WTC11 (cell line): ENCODE measurements at regions not wholly inside any gene's neighbourhood (a gene's known extent, or its start where the extent isn't known, plus 50 kb on each side); places are given as distances from the start of the nearest gene placed in this dataset.

Source experiments
- ATAC-seq: fragments of 200-7000 bp; cut with Tn5 transposase; 2 replicates; pipeline ENCODE4 v1.10.0; 2021; ENCODE audit warnings: mild to moderate bottlenecking, moderate library complexity
- CTCF ChIA-PET: fragments of 300-600 bp; sonication (Branson Sonifier 250); formaldehyde crosslinking; loops from one replicate; lab custom pipeline; 2021; ENCODE audit warnings: antibody characterized with exemption; lab: Charles Lee
- POLR2A ChIA-PET: fragments of 350-600 bp; sonication (Branson Sonifier 250); formaldehyde crosslinking; loops from one replicate; lab custom pipeline; 2021; ENCODE audit warnings: antibody characterized with exemption; lab: Charles Lee
- DNase-seq: peaks from one replicate; pipeline ENCODE4 v3.0.0; 2021; ENCODE audit warnings: low spot score
- H3K27ac Mint-ChIP-seq: 2 replicates; pipeline ENCODE4 v1.8.0; 2021; ENCODE audit warnings: mixed read lengths
- H3K27me3 Mint-ChIP-seq: 2 replicates; pipeline ENCODE4 v1.8.0; 2021; ENCODE audit warnings: low read depth, mild to moderate bottlenecking, moderate library complexity, mixed read lengths
- H3K36me3 Mint-ChIP-seq: 2 replicates; pipeline ENCODE4 v1.8.0; 2021; ENCODE audit warnings: mixed read lengths
- H3K4me1 Mint-ChIP-seq: 2 replicates; pipeline ENCODE4 v1.8.0; 2022; ENCODE audit warnings: mixed read lengths
- H3K4me3 Mint-ChIP-seq: 2 replicates; pipeline ENCODE4 v1.8.0; 2021; ENCODE audit warnings: mild to moderate bottlenecking, moderate library complexity, mixed read lengths
- H3K9me3 Mint-ChIP-seq: 2 replicates; pipeline ENCODE4 v1.8.0; 2021; ENCODE audit warnings: mixed read lengths
- ESRRA ChIP-seq: sonication (generic); formaldehyde crosslinking; IDR thresholded peaks from 2 replicates; pipeline ENCODE4 v1.8.1; 2022; ENCODE audit warnings: mild to moderate bottlenecking, missing genetic modification reagents, borderline replicate concordance
- FOXJ3 ChIP-seq: sonication (generic); formaldehyde crosslinking; IDR thresholded peaks from 2 replicates; pipeline ENCODE4 v1.9.0; 2021; ENCODE audit warnings: missing genetic modification reagents, mild to moderate bottlenecking, borderline replicate concordance
- HMGA2 ChIP-seq: fragments of 250-450 bp; sonication (Bioruptor Pico); IDR thresholded peaks from 2 replicates; pipeline ENCODE4 v1.4.0; 2021; ENCODE audit warnings: mild to moderate bottlenecking, moderate library complexity
- MAX ChIP-seq: sonication (generic); formaldehyde crosslinking; IDR thresholded peaks from 2 replicates; pipeline ENCODE4 v1.8.0; 2022; ENCODE audit warnings: mild to moderate bottlenecking, missing genetic modification reagents
- NFATC4 ChIP-seq: fragments of 250-450 bp; sonication (Bioruptor Pico); IDR thresholded peaks from 2 replicates; pipeline ENCODE4 v1.9.0; 2021; ENCODE audit warnings: mild to moderate bottlenecking
- NR2C2 ChIP-seq: sonication (generic); formaldehyde crosslinking; IDR thresholded peaks from 2 replicates; pipeline ENCODE4 v1.8.0; 2022; ENCODE audit warnings: mild to moderate bottlenecking, missing genetic modification reagents
- PRDM15 ChIP-seq: sonication (generic); formaldehyde crosslinking; IDR thresholded peaks from 2 replicates; pipeline ENCODE4 v1.8.0; 2022; ENCODE audit warnings: missing genetic modification reagents
- SMAD3 ChIP-seq: sonication (generic); formaldehyde crosslinking; IDR thresholded peaks from 2 replicates; pipeline ENCODE4 v1.8.0; 2022; ENCODE audit warnings: missing genetic modification reagents, mild to moderate bottlenecking, borderline replicate concordance
- ZBTB43 ChIP-seq: sonication (generic); formaldehyde crosslinking; IDR thresholded peaks from 2 replicates; pipeline ENCODE4 v1.8.1; 2023; ENCODE audit warnings: mild to moderate bottlenecking, missing genetic modification reagents
- ZNF121 ChIP-seq: sonication (generic); formaldehyde crosslinking; IDR thresholded peaks from 2 replicates; pipeline ENCODE4 v1.8.0; 2023; ENCODE audit warnings: missing genetic modification reagents
- ZNF317 ChIP-seq: sonication (generic); formaldehyde crosslinking; IDR thresholded peaks from 2 replicates; pipeline ENCODE4 v1.8.1; 2023; ENCODE audit warnings: low read depth, mild to moderate bottlenecking, moderate library complexity, missing genetic modification reagents, borderline replicate concordance
- ZNF396 ChIP-seq: fragments of 250-450 bp; sonication (Bioruptor Pico); IDR thresholded peaks from 2 replicates; pipeline ENCODE4 v1.8.0; 2021; ENCODE audit warnings: mild to moderate bottlenecking, moderate library complexity, borderline replicate concordance
- TF ChIP-seq, protein P1 (sequence below): fragments of 250-450 bp; sonication (Bioruptor Pico); IDR thresholded peaks from 2 replicates; pipeline ENCODE4 v1.9.0; 2021; ENCODE audit warnings: mild to moderate bottlenecking
- TF ChIP-seq, protein P2 (sequence below): sonication (generic); formaldehyde crosslinking; IDR thresholded peaks from 2 replicates; pipeline ENCODE4 v1.8.0; 2022; ENCODE audit warnings: mild to moderate bottlenecking, missing genetic modification reagents
- TF ChIP-seq, protein P3 (sequence below): sonication (generic); formaldehyde crosslinking; conservative IDR thresholded peaks from 2 replicates; pipeline ENCODE4 v1.8.1; 2023; ENCODE audit warnings: mild to moderate bottlenecking, low read depth, missing genetic modification reagents, moderate library complexity
- TF ChIP-seq, protein P4 (sequence below): fragments of 250-450 bp; sonication (Bioruptor Pico); conservative IDR thresholded peaks from 2 replicates; pipeline ENCODE4 v1.9.0; 2021; ENCODE audit warnings: mild to moderate bottlenecking
- TF ChIP-seq, protein P5 (sequence below): fragments of 200-600 bp; IDR thresholded peaks from 2 replicates; pipeline ENCODE4 v1.8.0; 2022; ENCODE audit warnings: antibody characterized with exemption

DNA sequence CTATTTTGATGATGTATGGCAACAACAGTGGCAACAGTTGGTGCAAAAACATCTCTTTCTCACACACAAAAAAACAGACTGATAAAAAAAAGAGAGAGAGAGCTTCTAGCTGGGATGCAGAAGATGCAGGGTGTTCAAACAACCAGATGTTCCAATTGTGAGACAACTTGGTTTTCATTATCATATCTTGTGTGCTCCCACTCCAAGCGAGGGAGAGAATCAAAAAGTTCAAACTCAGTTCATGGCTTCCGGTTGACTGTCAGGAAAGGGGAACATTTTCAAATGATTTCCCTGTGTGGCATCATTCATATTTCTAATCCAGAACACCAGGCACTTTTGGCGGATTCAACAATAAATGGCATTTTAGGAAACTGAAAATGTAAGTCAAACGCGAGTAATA, 72.1 kb downstream of the RSL24D1 start:
- ChIA-PET POLR2A (no interaction called here), CTCF (no interaction called here)
- DNase-seq (no peak), ATAC-seq (no peak)
- Mint-ChIP-seq H3K27ac (no peak overlapping the region), H3K9me3 (no peaks in the 10 kb centered on the region), H3K36me3 (no peaks in the 10 kb centered on the region), H3K4me1 (peaks cover 7% of the 10 kb centered on the region; the same call in 1 of the 2 replicates), H3K4me3 (no peak overlapping the region), H3K27me3 (no peaks in the 10 kb centered on the region)
- no peak for TF ChIP-seq HMGA2
- TF ChIP-seq ZNF396 (CRISPR knock-in tag) = no peak

DNA sequence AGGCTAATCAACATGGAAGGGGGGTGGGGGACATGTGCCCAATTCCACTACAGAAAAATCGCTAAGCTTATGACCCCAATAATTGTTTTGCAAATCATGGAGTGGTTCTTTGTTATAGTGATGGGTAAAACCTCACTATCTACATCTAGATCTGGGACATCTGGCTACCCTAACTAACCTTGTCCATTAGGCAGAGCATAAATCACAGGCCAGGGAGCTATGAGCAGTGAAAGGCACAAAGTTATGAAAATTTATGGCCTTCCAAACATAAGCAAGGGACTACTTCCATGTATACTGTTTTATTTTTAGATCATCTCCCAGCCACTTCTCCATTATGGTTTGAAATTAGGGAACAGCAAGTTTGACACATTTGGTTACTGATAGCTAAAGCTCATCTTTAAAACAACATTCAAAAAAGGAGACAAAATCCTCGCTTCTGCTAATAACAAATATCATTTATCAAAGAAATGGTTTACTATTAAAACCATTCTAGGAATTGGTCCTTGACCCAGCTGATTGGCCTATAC, 78.3 kb downstream of the RSL24D1 start:
- DNase-seq = no peak
- ChIA-PET POLR2A (no interaction called here), CTCF (no interaction called here)
- peaks cover 8% of the 10 kb centered on the region for H3K4me1 Mint-ChIP-seq
- no peaks in the 10 kb centered on the region for H3K27me3 Mint-ChIP-seq
- peaks cover 3% of the 10 kb centered on the region; the same call in 1 of the 2 replicates for H3K9me3 Mint-ChIP-seq
- no peak overlapping the region for H3K4me3 Mint-ChIP-seq
- no peaks in the 10 kb centered on the region for H3K36me3 Mint-ChIP-seq
- ATAC-seq = no peak
- no peak overlapping the region for H3K27ac Mint-ChIP-seq
- TF ChIP-seq MAX = no peak
- no peak for TF ChIP-seq ZNF121 (CRISPR knock-in tag)
- TF ChIP-seq, protein P1, sequence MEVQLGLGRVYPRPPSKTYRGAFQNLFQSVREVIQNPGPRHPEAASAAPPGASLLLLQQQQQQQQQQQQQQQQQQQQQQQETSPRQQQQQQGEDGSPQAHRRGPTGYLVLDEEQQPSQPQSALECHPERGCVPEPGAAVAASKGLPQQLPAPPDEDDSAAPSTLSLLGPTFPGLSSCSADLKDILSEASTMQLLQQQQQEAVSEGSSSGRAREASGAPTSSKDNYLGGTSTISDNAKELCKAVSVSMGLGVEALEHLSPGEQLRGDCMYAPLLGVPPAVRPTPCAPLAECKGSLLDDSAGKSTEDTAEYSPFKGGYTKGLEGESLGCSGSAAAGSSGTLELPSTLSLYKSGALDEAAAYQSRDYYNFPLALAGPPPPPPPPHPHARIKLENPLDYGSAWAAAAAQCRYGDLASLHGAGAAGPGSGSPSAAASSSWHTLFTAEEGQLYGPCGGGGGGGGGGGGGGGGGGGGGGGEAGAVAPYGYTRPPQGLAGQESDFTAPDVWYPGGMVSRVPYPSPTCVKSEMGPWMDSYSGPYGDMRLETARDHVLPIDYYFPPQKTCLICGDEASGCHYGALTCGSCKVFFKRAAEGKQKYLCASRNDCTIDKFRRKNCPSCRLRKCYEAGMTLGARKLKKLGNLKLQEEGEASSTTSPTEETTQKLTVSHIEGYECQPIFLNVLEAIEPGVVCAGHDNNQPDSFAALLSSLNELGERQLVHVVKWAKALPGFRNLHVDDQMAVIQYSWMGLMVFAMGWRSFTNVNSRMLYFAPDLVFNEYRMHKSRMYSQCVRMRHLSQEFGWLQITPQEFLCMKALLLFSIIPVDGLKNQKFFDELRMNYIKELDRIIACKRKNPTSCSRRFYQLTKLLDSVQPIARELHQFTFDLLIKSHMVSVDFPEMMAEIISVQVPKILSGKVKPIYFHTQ (CRISPR knock-in tag) = no peak
- no peak for TF ChIP-seq ZNF317 (CRISPR knock-in tag)
- no peak for TF ChIP-seq NFATC4 (CRISPR knock-in tag)
- TF ChIP-seq ZBTB43 (CRISPR knock-in tag) = no peak
- TF ChIP-seq SMAD3 (CRISPR knock-in tag) = no peak
- TF ChIP-seq, protein P2, sequence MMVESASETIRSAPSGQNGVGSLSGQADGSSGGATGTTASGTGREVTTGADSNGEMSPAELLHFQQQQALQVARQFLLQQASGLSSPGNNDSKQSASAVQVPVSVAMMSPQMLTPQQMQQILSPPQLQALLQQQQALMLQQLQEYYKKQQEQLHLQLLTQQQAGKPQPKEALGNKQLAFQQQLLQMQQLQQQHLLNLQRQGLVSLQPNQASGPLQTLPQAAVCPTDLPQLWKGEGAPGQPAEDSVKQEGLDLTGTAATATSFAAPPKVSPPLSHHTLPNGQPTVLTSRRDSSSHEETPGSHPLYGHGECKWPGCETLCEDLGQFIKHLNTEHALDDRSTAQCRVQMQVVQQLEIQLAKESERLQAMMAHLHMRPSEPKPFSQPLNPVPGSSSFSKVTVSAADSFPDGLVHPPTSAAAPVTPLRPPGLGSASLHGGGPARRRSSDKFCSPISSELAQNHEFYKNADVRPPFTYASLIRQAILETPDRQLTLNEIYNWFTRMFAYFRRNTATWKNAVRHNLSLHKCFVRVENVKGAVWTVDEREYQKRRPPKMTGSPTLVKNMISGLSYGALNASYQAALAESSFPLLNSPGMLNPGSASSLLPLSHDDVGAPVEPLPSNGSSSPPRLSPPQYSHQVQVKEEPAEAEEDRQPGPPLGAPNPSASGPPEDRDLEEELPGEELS = no peak
- TF ChIP-seq, protein P3, sequence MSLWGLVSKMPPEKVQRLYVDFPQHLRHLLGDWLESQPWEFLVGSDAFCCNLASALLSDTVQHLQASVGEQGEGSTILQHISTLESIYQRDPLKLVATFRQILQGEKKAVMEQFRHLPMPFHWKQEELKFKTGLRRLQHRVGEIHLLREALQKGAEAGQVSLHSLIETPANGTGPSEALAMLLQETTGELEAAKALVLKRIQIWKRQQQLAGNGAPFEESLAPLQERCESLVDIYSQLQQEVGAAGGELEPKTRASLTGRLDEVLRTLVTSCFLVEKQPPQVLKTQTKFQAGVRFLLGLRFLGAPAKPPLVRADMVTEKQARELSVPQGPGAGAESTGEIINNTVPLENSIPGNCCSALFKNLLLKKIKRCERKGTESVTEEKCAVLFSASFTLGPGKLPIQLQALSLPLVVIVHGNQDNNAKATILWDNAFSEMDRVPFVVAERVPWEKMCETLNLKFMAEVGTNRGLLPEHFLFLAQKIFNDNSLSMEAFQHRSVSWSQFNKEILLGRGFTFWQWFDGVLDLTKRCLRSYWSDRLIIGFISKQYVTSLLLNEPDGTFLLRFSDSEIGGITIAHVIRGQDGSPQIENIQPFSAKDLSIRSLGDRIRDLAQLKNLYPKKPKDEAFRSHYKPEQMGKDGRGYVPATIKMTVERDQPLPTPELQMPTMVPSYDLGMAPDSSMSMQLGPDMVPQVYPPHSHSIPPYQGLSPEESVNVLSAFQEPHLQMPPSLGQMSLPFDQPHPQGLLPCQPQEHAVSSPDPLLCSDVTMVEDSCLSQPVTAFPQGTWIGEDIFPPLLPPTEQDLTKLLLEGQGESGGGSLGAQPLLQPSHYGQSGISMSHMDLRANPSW (CRISPR knock-in tag) = no peak
- TF ChIP-seq, protein P4, sequence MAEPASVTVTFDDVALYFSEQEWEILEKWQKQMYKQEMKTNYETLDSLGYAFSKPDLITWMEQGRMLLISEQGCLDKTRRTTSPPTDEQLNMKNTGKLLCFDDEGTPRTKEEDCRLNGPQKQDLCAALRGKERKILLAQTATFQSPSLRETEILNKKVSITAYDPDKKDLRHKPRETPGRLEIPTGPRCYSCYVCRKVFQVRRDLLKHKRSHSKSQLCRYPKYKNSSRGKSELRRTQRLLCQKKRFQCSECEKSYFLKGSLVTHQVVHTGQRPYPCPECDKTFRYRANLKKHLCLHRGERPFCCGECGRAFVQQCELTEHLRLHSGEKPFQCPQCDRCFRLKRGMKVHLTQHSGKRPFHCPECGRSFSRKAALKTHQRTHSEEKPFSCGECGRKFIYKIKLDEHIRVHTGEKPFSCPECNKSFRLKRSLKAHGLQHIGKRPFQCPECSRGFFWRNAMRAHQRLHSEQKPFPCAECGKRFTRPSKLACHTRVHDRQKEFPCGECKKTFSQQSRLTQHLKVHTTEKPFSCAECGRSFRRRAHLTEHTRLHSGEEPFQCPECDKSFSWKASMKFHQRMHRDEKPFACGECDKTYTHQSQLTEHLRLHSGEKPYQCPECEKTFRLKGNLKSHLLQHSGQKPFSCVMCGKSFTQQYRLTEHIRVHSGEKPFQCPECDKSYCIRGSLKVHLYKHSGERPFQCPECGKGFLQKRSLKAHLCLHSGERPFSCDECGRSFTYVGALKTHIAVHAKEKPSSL (CRISPR knock-in tag) = no peak
- no peak for TF ChIP-seq ESRRA (CRISPR knock-in tag)
- no peak for TF ChIP-seq PRDM15 (CRISPR knock-in tag)
- no peak for TF ChIP-seq FOXJ3
- TF ChIP-seq, protein P5, sequence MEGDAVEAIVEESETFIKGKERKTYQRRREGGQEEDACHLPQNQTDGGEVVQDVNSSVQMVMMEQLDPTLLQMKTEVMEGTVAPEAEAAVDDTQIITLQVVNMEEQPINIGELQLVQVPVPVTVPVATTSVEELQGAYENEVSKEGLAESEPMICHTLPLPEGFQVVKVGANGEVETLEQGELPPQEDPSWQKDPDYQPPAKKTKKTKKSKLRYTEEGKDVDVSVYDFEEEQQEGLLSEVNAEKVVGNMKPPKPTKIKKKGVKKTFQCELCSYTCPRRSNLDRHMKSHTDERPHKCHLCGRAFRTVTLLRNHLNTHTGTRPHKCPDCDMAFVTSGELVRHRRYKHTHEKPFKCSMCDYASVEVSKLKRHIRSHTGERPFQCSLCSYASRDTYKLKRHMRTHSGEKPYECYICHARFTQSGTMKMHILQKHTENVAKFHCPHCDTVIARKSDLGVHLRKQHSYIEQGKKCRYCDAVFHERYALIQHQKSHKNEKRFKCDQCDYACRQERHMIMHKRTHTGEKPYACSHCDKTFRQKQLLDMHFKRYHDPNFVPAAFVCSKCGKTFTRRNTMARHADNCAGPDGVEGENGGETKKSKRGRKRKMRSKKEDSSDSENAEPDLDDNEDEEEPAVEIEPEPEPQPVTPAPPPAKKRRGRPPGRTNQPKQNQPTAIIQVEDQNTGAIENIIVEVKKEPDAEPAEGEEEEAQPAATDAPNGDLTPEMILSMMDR = no peak
- TF ChIP-seq NR2C2 (CRISPR knock-in tag) = no peak
